ENCODE measurements at regions not wholly inside any gene's neighbourhood (a gene's known extent, or its start where the extent isn't known, plus 50 kb on each side); places are given as distances from the start of the nearest gene placed in this dataset.

- DNase-seq (ENCODE audit: extremely low read depth in 1 of 4, low spot score in 3 of 4) (no peak), FAIRE-seq (no peak), ATAC-seq (no peak)
- no peaks in the 10 kb centered on the region for H3K79me2 ChIP-seq (ENCODE audit: control insufficient read depth, insufficient read depth, low read length)
- H3K9me3 ChIP-seq (replicated peaks; ENCODE audit: control insufficient read depth, insufficient read depth, low read depth, low read length), result no peaks in the 10 kb centered on the region
- no peak overlapping the region for H3K4me3 ChIP-seq
- no peaks in the 10 kb centered on the region for H3K36me3 ChIP-seq (ENCODE audit: control insufficient read depth, insufficient read depth, low read length)
- no peaks in the 10 kb centered on the region for H3K4me1 ChIP-seq (replicated peaks in 1 of 2; ENCODE audit: control insufficient read depth in 2 of 2, insufficient read depth in 2 of 2, low read length in 2 of 2)
- CTCF ChIA-PET (ENCODE audit: low intra/inter-chr PET ratio), result no interaction called here
- no peaks in the 10 kb centered on the region for H3K9me1 ChIP-seq (ENCODE audit: control insufficient read depth, insufficient read depth, low read length)
- no peak for TF ChIP-seq NELFE (IDR thresholded peaks at IDR 0.05; ENCODE audit: insufficient read depth, insufficient read length)
- no peak for TF ChIP-seq E2F8 (IDR thresholded peaks at IDR 0.05; ENCODE audit: low read depth, partially characterized antibody)
- no peak overlapping the region for H3K9ac ChIP-seq (ENCODE audit: insufficient read depth in 1 of 2, low read depth in 2 of 2, low read length in 2 of 2)
- POLR2A ChIA-PET, result interaction anchor here (0.6 kb wide), 1 partner anchor 41 kb away, joined by 5 read pairs; no protein-coding TSS in a partner anchor
- H3K27ac ChIP-seq (ENCODE audit: extremely low read depth, low read depth, low read length), result no peak overlapping the region
- H3K27me3 ChIP-seq (ENCODE audit: control insufficient read depth in 2 of 2, insufficient read depth in 2 of 2, low read length in 2 of 2), result peaks cover 0 to 16% of the 10 kb centered on the region in 2 experiments; a peak in 2 of 5 replicates
- 0% methylated on average over 3 of the region's 3 CpGs for WGBS (ENCODE audit: insufficient coverage, low coverage, missing lambda C conversion rate)
- no peaks in the 10 kb centered on the region for H4K20me1 ChIP-seq (replicated peaks; ENCODE audit: control insufficient read depth, insufficient read depth, low read length)
- H2AFZ ChIP-seq (ENCODE audit: low read depth, low read length), result no peak overlapping the region
- intact Hi-C loops (cut with micrococcal nuclease), result no loop called here
- in situ Hi-C loops (cut with MboI), result no loop called here
- no TSS peak for BruUV-seq (replicated peaks)
- no peak overlapping the region for H3K4me2 ChIP-seq (ENCODE audit: insufficient read depth, low read length)
Measured at GRCh38 chr20:43292222-43292621, 102.5 kb upstream of the PTPRT start.

- H3K9ac ChIP-seq (ENCODE audit: insufficient read depth in 1 of 2, low read depth in 2 of 2, low read length in 2 of 2), result no peak overlapping the region
- H3K9me3 ChIP-seq (replicated peaks; ENCODE audit: control insufficient read depth, insufficient read depth, low read depth, low read length), result no peaks in the 10 kb centered on the region
- H3K36me3 ChIP-seq (ENCODE audit: control insufficient read depth, insufficient read depth, low read length), result no peaks in the 10 kb centered on the region
- ChIA-PET CTCF (ENCODE audit: low intra/inter-chr PET ratio) (no interaction called here), POLR2A (no interaction called here)
- no peak for FAIRE-seq
- H3K79me2 ChIP-seq (ENCODE audit: control insufficient read depth, insufficient read depth, low read length), result no peaks in the 10 kb centered on the region
- 8% methylated on average over 2 of the region's 2 CpGs for WGBS (ENCODE audit: insufficient coverage, low coverage, missing lambda C conversion rate)
- no TSS peak for BruUV-seq (replicated peaks)
- H3K27me3 ChIP-seq (ENCODE audit: control insufficient read depth in 2 of 2, insufficient read depth in 2 of 2, low read length in 2 of 2), result peaks cover 0 to 5% of the 10 kb centered on the region in 2 experiments; a peak in 2 of 5 replicates
- H3K27ac ChIP-seq (ENCODE audit: extremely low read depth, low read depth, low read length), result no peak overlapping the region
- ATAC-seq, result no peak
- H3K9me1 ChIP-seq (ENCODE audit: control insufficient read depth, insufficient read depth, low read length), result no peaks in the 10 kb centered on the region
- H3K4me1 ChIP-seq (replicated peaks in 1 of 2; ENCODE audit: control insufficient read depth in 2 of 2, insufficient read depth in 2 of 2, low read length in 2 of 2), result no peaks in the 10 kb centered on the region
- intact Hi-C loops (cut with micrococcal nuclease), result no loop called here
- H2AFZ ChIP-seq (ENCODE audit: low read depth, low read length), result no peak overlapping the region
- in situ Hi-C loops (cut with MboI), result no loop called here
- H3K4me3 ChIP-seq, result no peak overlapping the region
- no peak overlapping the region for H3K4me2 ChIP-seq (ENCODE audit: insufficient read depth, low read length)
- no peaks in the 10 kb centered on the region for H4K20me1 ChIP-seq (replicated peaks; ENCODE audit: control insufficient read depth, insufficient read depth, low read length)
- DNase-seq (ENCODE audit: extremely low read depth in 1 of 4, low spot score in 3 of 4), result no peak
- TF ChIP-seq, protein P1, sequence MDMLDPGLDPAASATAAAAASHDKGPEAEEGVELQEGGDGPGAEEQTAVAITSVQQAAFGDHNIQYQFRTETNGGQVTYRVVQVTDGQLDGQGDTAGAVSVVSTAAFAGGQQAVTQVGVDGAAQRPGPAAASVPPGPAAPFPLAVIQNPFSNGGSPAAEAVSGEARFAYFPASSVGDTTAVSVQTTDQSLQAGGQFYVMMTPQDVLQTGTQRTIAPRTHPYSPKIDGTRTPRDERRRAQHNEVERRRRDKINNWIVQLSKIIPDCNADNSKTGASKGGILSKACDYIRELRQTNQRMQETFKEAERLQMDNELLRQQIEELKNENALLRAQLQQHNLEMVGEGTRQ (CRISPR knock-in tag; IDR thresholded peaks at IDR 0.05), result peak; percentile 83
- TF ChIP-seq HCFC1 (IDR thresholded peaks at IDR 0.05; ENCODE audit: low read depth, low read length) (peak; percentile 72), RAD51 (IDR thresholded peaks at IDR 0.05; ENCODE audit: borderline replicate concordance, low read depth) (peak; percentile 84), RFX1 (IDR thresholded peaks at IDR 0.05) (no peak), CBFA2T2 (conservative IDR thresholded peaks at IDR 0.05) (peak; percentile 34), SIX5 (IDR thresholded peaks at IDR 0.05; ENCODE audit: borderline replicate concordance in 1 of 2, insufficient read depth in 1 of 2, low read depth in 1 of 2, low read length in 2 of 2) (peak; percentile 10 to 27; a peak in 2 of 4 replicates), BACH1 (tag; IDR thresholded peaks at IDR 0.05) (no peak), SPI1 (IDR thresholded peaks at IDR 0.05; ENCODE audit: borderline replicate concordance, low read depth, low read length) (peak; percentile 79; the same call in 1 of the 2 replicates)
- TF ChIP-seq, protein P2, sequence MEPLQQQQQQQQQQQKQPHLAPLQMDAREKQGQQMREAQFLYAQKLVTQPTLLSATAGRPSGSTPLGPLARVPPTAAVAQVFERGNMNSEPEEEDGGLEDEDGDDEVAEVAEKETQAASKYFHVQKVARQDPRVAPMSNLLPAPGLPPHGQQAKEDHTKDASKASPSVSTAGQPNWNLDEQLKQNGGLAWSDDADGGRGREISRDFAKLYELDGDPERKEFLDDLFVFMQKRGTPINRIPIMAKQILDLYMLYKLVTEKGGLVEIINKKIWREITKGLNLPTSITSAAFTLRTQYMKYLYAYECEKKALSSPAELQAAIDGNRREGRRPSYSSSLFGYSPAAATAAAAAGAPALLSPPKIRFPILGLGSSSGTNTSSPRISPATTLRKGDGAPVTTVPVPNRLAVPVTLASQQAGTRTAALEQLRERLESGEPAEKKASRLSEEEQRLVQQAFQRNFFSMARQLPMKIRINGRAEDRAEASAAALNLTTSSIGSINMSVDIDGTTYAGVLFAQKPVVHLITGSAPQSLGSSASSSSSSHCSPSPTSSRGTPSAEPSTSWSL (CRISPR knock-in tag; IDR thresholded peaks at IDR 0.05; ENCODE audit: borderline replicate concordance), result no peak
Measured at GRCh38 chr20:43287637-43288036, 97.9 kb upstream of the PTPRT start.
